ENCODE measurements at regions not wholly inside any gene's neighbourhood (a gene's known extent, or its start where the extent isn't known, plus 50 kb on each side); places are given as distances from the start of the nearest gene placed in this dataset.

- intact Hi-C loops (cut with DNase I) = no loop called here
- H3K4me3 ChIP-seq = no peak overlapping the region
- H3K36me3 ChIP-seq = no peaks in the 10 kb centered on the region
- no peak overlapping the region for H3K27ac ChIP-seq
- H3K9me3 ChIP-seq = no peaks in the 10 kb centered on the region
- no peak for DNase-seq (ENCODE audit: extremely low spot score in 2 of 2)
- TF ChIP-seq POLR2AphosphoS5 (IDR thresholded peaks at IDR 0.05; ENCODE audit: insufficient read depth in 1 of 2, low read depth in 1 of 2) (no peak), POLR2A (IDR thresholded peaks at IDR 0.05) (no peak)
- TF ChIP-seq, protein P1, sequence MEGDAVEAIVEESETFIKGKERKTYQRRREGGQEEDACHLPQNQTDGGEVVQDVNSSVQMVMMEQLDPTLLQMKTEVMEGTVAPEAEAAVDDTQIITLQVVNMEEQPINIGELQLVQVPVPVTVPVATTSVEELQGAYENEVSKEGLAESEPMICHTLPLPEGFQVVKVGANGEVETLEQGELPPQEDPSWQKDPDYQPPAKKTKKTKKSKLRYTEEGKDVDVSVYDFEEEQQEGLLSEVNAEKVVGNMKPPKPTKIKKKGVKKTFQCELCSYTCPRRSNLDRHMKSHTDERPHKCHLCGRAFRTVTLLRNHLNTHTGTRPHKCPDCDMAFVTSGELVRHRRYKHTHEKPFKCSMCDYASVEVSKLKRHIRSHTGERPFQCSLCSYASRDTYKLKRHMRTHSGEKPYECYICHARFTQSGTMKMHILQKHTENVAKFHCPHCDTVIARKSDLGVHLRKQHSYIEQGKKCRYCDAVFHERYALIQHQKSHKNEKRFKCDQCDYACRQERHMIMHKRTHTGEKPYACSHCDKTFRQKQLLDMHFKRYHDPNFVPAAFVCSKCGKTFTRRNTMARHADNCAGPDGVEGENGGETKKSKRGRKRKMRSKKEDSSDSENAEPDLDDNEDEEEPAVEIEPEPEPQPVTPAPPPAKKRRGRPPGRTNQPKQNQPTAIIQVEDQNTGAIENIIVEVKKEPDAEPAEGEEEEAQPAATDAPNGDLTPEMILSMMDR (IDR thresholded peaks at IDR 0.05) = no peak
- H3K4me1 ChIP-seq = no peaks in the 10 kb centered on the region
- no peaks in the 10 kb centered on the region for H3K27me3 ChIP-seq
Measured at GRCh38 chr7:110177463-110177862, 913.5 kb upstream of the LRRN3 start.

GRCh38 chr7:110179037-110179436, 911.9 kb upstream of the LRRN3 start:
- no peak overlapping the region for H3K4me3 ChIP-seq
- TF ChIP-seq, protein P1 (IDR thresholded peaks at IDR 0.05) = no peak
- TF ChIP-seq POLR2A (IDR thresholded peaks at IDR 0.05) (no peak), POLR2AphosphoS5 (IDR thresholded peaks at IDR 0.05; ENCODE audit: insufficient read depth in 1 of 2, low read depth in 1 of 2) (no peak)
- H3K27me3 ChIP-seq = no peaks in the 10 kb centered on the region
- H3K36me3 ChIP-seq = no peaks in the 10 kb centered on the region
- H3K4me1 ChIP-seq = no peaks in the 10 kb centered on the region
- intact Hi-C loops (cut with DNase I) = no loop called here
- DNase-seq (ENCODE audit: extremely low spot score in 2 of 2) = no peak
- H3K9me3 ChIP-seq = no peaks in the 10 kb centered on the region
- no peak overlapping the region for H3K27ac ChIP-seq

- Histone ChIP-seq H3K27ac (no peak overlapping the region), H3K27me3 (no peaks in the 10 kb centered on the region), H3K36me3 (no peaks in the 10 kb centered on the region), H3K4me1 (no peaks in the 10 kb centered on the region), H3K4me3 (no peak overlapping the region), H3K9me3 (no peaks in the 10 kb centered on the region)
- intact Hi-C loops (cut with DNase I) = no loop called here
- TF ChIP-seq, protein P1 (IDR thresholded peaks at IDR 0.05) = no peak
- TF ChIP-seq POLR2A (IDR thresholded peaks at IDR 0.05) (no peak), POLR2AphosphoS5 (IDR thresholded peaks at IDR 0.05; ENCODE audit: insufficient read depth in 1 of 2, low read depth in 1 of 2) (no peak)
- DNase-seq (ENCODE audit: extremely low spot score in 2 of 2) = no peak
Measured at GRCh38 chr7:110181768-110182167, 909.2 kb upstream of the LRRN3 start.

DNA sequence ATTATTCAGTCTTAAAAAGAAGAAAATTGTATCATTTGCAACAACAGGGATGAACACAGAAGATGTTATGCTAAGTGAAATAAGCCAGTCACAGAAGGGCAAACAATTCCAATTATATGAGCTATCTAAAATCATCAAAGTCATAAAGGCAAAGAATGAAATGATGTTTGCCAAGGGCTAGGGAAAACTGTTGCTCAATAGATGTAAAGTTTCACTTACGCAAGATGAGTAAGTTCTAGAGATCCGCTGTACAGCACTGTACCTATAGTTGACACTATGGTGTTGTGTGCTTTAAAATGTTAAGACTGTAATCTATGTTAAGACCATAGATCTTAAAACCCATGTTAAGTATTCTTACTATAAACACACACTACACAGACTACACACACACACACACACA, 904.6 kb upstream of the LRRN3 start:
- Histone ChIP-seq H3K4me1 (no peaks in the 10 kb centered on the region), H3K27me3 (no peaks in the 10 kb centered on the region), H3K36me3 (no peaks in the 10 kb centered on the region), H3K27ac (no peak overlapping the region), H3K9me3 (no peaks in the 10 kb centered on the region), H3K4me3 (no peak overlapping the region)
- intact Hi-C loops (cut with DNase I) = no loop called here
- DNase-seq (ENCODE audit: extremely low spot score in 2 of 2) = no peak
- TF ChIP-seq POLR2A (IDR thresholded peaks at IDR 0.05) = no peak
- TF ChIP-seq POLR2AphosphoS5 (IDR thresholded peaks at IDR 0.05; ENCODE audit: insufficient read depth in 1 of 2, low read depth in 1 of 2) = no peak
- TF ChIP-seq, protein P1 (IDR thresholded peaks at IDR 0.05) = no peak

- TF ChIP-seq POLR2AphosphoS5 (IDR thresholded peaks at IDR 0.05; ENCODE audit: insufficient read depth in 1 of 2, low read depth in 1 of 2) (no peak), POLR2A (IDR thresholded peaks at IDR 0.05) (no peak)
- TF ChIP-seq, protein P1 (IDR thresholded peaks at IDR 0.05) = no peak
- intact Hi-C loops (cut with DNase I) = no loop called here
- Histone ChIP-seq H3K4me1 (no peaks in the 10 kb centered on the region), H3K27ac (no peak overlapping the region), H3K9me3 (no peaks in the 10 kb centered on the region), H3K36me3 (no peaks in the 10 kb centered on the region), H3K27me3 (no peaks in the 10 kb centered on the region), H3K4me3 (no peak overlapping the region)
- DNase-seq (ENCODE audit: extremely low spot score in 2 of 2) = no peak
Measured at GRCh38 chr7:110187877-110188554, 902.9 kb upstream of the LRRN3 start.
